Activated B cell treated with CpG ODN at 0.5 μM for 24 hours (primary cell): ENCODE measurements at regions not wholly inside any gene's neighbourhood (a gene's known extent, or its start where the extent isn't known, plus 50 kb on each side); places are given as distances from the start of the nearest gene placed in this dataset.

ENCODE experiments used
- ATAC-seq: fragments of 200-7000 bp; cut with Tn5 transposase; one replicate; pipeline ENCODE4 v1.10.0; 2021; ENCODE audit warnings: low read depth, mild to moderate bottlenecking, moderate library complexity
- CTCF ChIA-PET: fragments of 350-600 bp; sonication (Branson Sonifier 250); formaldehyde crosslinking; loops from one replicate; lab custom pipeline; 2021; ENCODE audit warnings: antibody characterized with exemption; lab: Charles Lee
- POLR2A ChIA-PET: fragments of 350-600 bp; sonication (Branson Sonifier 250); formaldehyde crosslinking; loops from one replicate; lab custom pipeline; 2021; ENCODE audit warnings: antibody characterized with exemption; lab: Charles Lee
- DNase-seq: peaks from one replicate; pipeline ENCODE4 v3.0.0; 2022
- H3K27ac Mint-ChIP-seq: one replicate; pipeline ENCODE4 v1.8.0; 2020; ENCODE audit warnings: mixed read lengths
- H3K27me3 Mint-ChIP-seq: one replicate; pipeline ENCODE4 v1.8.0; 2021; ENCODE audit warnings: mixed read lengths
- H3K36me3 Mint-ChIP-seq: one replicate; pipeline ENCODE4 v1.8.0; 2021; ENCODE audit warnings: low read depth, mixed read lengths
- H3K4me1 Mint-ChIP-seq: one replicate; pipeline ENCODE4 v1.8.0; 2021; ENCODE audit warnings: mixed read lengths
- H3K4me3 Mint-ChIP-seq: one replicate; pipeline ENCODE4 v1.8.0; 2020; ENCODE audit warnings: mild to moderate bottlenecking, mixed read lengths
- H3K9me3 Mint-ChIP-seq: one replicate; pipeline ENCODE4 v1.8.0; 2020; ENCODE audit warnings: mixed read lengths
- intact Hi-C: fragments of 100-400 bp; cut with micrococcal nuclease; formaldehyde crosslinking; loops from one replicate; pipeline ENCODE4 v1.15.1; 2024
- TF ChIP-seq, protein P1 (sequence below): fragments of 200-600 bp; IDR thresholded peaks from one replicate; pipeline ENCODE4 v1.8.0; 2022; ENCODE audit warnings: antibody characterized with exemption, mild to moderate bottlenecking

DNA sequence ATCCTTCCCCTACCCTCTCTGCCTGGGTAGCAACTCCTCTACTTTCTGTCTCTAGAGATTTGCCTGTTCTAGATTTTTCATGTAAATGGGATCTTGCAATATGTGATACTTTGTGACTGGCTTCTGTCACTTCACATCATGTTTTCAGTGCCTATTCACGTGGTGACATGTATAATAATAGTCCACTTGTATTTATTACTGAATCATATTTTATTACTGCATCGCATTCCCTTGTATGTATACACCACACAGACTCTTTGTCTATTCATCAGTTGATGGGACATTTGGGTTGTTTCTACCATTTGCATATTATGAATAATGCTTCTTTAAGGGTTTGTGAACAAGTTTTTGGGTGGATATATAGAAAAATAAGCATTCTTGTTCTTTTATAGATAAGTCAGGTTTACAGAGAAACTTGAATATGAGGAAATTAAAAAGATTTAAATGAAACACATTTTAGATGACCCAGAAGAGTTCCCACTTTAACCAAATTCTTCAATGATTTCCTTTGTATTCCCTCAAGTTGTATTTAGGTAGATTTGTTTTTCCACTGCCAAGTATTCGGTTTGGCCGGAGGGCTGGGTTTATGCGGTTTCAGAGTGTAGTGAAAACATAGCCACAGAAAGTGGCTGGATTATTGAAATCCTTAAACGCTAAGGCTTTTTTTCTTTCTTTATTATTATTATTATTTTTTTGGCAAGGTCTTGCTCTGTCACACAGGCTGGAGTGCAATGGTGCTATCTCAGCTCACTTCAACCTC is 178.7 kb upstream of the TMTC1 start:
- no peak overlapping the region for H3K4me3 Mint-ChIP-seq
- H3K27me3 Mint-ChIP-seq = no peaks in the 10 kb centered on the region
- H3K4me1 Mint-ChIP-seq = no peaks in the 10 kb centered on the region
- no peaks in the 10 kb centered on the region for H3K36me3 Mint-ChIP-seq
- DNase-seq (no peak), ATAC-seq (no peak)
- intact Hi-C loops = no loop called here
- H3K9me3 Mint-ChIP-seq = peaks cover 4% of the 10 kb centered on the region
- no peak overlapping the region for H3K27ac Mint-ChIP-seq
- TF ChIP-seq, protein P1, sequence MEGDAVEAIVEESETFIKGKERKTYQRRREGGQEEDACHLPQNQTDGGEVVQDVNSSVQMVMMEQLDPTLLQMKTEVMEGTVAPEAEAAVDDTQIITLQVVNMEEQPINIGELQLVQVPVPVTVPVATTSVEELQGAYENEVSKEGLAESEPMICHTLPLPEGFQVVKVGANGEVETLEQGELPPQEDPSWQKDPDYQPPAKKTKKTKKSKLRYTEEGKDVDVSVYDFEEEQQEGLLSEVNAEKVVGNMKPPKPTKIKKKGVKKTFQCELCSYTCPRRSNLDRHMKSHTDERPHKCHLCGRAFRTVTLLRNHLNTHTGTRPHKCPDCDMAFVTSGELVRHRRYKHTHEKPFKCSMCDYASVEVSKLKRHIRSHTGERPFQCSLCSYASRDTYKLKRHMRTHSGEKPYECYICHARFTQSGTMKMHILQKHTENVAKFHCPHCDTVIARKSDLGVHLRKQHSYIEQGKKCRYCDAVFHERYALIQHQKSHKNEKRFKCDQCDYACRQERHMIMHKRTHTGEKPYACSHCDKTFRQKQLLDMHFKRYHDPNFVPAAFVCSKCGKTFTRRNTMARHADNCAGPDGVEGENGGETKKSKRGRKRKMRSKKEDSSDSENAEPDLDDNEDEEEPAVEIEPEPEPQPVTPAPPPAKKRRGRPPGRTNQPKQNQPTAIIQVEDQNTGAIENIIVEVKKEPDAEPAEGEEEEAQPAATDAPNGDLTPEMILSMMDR = no peak
- POLR2A ChIA-PET = no interaction called here
- CTCF ChIA-PET = no interaction called here

- no peaks in the 10 kb centered on the region for H3K27me3 Mint-ChIP-seq
- TF ChIP-seq, protein P1 = no peak
- ATAC-seq (no peak), DNase-seq (no peak)
- no peaks in the 10 kb centered on the region for H3K36me3 Mint-ChIP-seq
- H3K27ac Mint-ChIP-seq = no peak overlapping the region
- POLR2A ChIA-PET = no interaction called here
- CTCF ChIA-PET = no interaction called here
- H3K4me3 Mint-ChIP-seq = no peak overlapping the region
- H3K9me3 Mint-ChIP-seq = peaks cover 4% of the 10 kb centered on the region
- H3K4me1 Mint-ChIP-seq = no peaks in the 10 kb centered on the region
- intact Hi-C loops = no loop called here
Measured at GRCh38 chr12:29961231-29961630, 177.5 kb upstream of the TMTC1 start.

GRCh38 chr12:29960122-29960521 is 176.4 kb upstream of the TMTC1 start:
- H3K4me3 Mint-ChIP-seq = no peak overlapping the region
- intact Hi-C loops = no loop called here
- ChIA-PET POLR2A (interaction anchor here (0.6 kb wide), 1 partner anchor 45 kb away, joined by 3 read pairs; no protein-coding TSS in a partner anchor), CTCF (no interaction called here)
- no peaks in the 10 kb centered on the region for H3K4me1 Mint-ChIP-seq
- ATAC-seq (no peak), DNase-seq (no peak)
- H3K9me3 Mint-ChIP-seq = peaks cover 5% of the 10 kb centered on the region
- no peaks in the 10 kb centered on the region for H3K36me3 Mint-ChIP-seq
- TF ChIP-seq, protein P1 = no peak
- H3K27ac Mint-ChIP-seq = no peak overlapping the region
- no peaks in the 10 kb centered on the region for H3K27me3 Mint-ChIP-seq

GRCh38 chr12:29957835-29958234 is 174.1 kb upstream of the TMTC1 start:
- H3K9me3 Mint-ChIP-seq = peaks cover 5% of the 10 kb centered on the region
- intact Hi-C loops = no loop called here
- ChIA-PET CTCF (no interaction called here), POLR2A (no interaction called here)
- ATAC-seq (no peak), DNase-seq (no peak)
- H3K4me1 Mint-ChIP-seq = no peaks in the 10 kb centered on the region
- no peak overlapping the region for H3K27ac Mint-ChIP-seq
- H3K36me3 Mint-ChIP-seq = no peaks in the 10 kb centered on the region
- TF ChIP-seq, protein P1 = no peak
- H3K27me3 Mint-ChIP-seq = no peaks in the 10 kb centered on the region
- no peak overlapping the region for H3K4me3 Mint-ChIP-seq

GRCh38 chr12:29945904-29946303 is 162.2 kb upstream of the TMTC1 start:
- Mint-ChIP-seq H3K4me3 (no peak overlapping the region), H3K9me3 (no peaks in the 10 kb centered on the region), H3K27me3 (no peaks in the 10 kb centered on the region), H3K36me3 (no peaks in the 10 kb centered on the region), H3K27ac (no peak overlapping the region), H3K4me1 (no peaks in the 10 kb centered on the region)
- DNase-seq = no peak
- ChIA-PET POLR2A (no interaction called here), CTCF (no interaction called here)
- TF ChIP-seq, protein P1 = no peak
- no peak for ATAC-seq
- intact Hi-C loops = no loop called here
